ENCODE measurements at regions not wholly inside any gene's neighbourhood (a gene's known extent, or its start where the extent isn't known, plus 50 kb on each side); places are given as distances from the start of the nearest gene placed in this dataset.
"Not testable (repeated sequence)": the region's sequence is repeated elsewhere in the genome, so short reads cannot be mapped to it uniquely, and the experiment has no call there.

DNA sequence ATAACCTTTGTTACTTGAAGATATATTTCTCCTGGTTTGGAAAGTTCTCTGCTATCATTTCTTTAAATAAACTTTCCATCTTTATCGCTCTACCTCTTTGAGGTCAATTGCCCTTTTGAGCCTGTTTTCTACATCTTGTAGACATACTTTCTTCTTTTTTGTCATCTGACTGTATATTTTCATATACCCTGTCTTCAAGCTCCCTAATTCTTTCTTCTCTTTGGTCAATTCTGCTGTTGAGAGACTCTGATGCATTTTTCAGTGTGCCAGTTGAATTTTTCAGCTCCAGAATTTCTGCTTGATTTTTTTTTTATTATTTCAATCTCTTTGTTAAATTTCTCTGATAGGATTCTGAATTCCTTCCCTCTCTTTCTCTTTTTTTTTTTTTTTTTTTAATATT is 511.2 kb upstream of the GRAMD2B start:
- DNase-seq = no peak

DNA sequence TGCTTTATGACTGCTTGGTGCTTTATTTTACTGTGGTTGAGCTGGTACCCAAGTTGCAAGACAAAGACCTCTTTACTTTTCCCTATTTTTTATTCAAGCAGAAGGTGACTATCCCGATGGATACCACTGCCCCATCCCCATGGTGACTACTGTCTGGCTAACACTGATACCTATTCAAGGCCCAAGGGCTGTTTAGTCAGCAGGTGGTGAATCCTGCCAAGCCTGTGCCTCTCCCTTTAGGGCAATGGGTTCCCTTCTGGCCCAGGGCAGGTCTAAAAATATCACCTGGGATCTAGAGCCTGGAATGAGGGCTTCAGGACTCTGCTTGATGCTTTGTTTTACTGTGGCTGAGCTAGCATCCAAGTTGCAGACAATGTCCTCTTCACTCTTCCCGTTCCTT is 510.0 kb upstream of the GRAMD2B start:
- no peak for DNase-seq

DNA sequence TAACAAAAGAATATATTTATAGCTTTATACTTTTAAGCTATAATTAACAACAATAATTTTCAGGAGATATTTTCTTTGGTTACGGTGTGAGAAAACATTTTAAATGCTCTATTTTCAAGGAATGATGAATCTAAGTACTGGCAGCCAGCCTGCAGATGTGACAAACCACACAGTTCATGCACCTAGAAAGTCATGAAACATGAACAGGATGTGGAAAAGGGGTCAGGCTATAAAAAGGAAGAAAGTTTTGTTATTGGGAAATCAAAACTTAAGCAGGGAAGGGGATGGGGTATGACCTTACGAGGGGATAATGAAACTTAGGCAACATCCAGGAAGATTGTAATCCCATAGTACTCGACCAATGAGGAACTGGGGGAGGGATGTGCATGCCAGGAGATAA is 508.7 kb upstream of the GRAMD2B start:
- DNase-seq = no peak

DNA sequence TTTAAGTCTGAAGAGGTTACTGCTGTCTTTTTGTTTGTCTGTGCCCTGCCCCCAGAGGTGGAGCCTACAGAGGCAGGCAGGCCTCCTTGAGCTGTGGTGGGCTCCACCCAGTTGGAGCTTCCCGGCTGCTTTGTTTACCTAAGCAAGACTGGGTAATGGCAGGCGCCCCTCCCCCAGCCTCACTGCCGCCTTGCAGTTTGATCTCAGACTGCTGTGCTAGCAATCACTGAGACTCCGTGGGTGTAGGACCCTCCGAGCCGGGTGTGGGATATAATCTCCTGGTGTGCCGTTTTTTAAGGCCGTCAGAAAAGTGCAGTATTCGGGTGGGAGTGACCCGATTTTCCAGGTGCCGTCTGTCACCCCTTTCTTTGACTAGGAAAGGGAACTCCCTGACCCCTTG is 499.3 kb upstream of the GRAMD2B start:
- DNase-seq = not testable (repeated sequence)

DNA sequence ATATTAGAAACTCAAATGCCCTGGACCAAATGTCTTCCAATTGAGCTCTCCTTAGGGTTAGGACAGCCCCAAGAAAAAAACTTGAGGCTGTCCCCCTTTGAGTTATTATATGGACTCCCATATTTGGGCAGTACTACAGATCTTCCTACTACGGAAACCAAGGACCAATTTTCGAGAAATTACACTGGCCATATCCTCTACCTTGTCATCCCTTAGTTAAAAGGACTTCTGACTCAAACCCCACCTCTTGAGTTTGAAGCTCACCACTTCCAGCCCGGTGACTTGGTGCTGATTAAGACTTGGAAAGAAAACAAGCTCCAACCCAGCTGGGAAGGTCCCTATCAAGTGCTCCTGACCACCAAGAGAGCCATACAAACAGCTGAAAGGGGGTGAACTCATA is 497.0 kb upstream of the GRAMD2B start:
- no peak for DNase-seq

DNA sequence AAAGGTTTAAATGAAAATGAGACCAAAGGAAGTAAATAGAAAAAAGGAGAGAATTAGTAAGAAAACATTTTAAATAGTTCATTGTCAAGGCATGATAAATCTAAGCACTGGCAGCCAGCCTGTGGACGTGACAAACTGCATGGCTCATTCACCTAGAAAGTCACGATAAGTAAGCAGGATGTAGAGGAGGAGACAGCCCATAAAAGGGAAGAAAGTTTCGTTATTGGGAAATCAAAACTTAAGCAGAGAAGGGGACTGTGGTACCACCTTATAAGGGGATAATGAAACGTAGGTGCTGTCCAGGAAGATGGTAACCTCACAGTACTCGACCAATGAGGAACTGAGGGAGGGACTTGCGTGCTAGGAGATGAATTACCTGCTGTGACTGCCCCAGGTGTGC is 494.5 kb upstream of the GRAMD2B start:
- DNase-seq = no peak

DNA sequence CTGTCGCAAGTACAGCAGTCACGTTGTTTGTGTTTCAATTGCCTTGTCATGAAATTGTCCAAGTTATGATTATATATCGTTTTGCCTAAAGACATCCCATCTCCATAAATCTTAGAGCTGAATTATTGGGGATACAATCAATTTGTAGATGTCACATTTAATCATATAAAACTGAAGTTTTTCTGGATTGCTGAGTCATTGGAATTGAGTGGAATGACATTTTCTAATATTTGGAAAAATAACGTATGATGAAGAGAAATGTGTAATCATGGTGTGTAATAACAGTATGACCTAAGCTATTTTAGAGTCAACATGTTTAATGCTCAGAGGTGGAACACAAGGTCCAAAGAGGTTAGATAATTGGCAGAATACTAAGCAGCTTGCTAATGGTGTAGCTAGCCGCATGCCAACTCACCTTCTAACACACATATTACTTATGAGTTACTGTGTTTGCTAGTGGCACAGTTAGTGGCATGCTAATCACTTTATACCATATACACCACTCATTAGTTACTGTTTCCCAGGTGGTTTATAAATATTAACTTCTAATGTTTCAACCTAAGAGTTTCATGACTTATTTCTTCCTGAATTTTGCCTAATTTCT is 473.1 kb upstream of the GRAMD2B start:
- DNase-seq = no peak

DNA sequence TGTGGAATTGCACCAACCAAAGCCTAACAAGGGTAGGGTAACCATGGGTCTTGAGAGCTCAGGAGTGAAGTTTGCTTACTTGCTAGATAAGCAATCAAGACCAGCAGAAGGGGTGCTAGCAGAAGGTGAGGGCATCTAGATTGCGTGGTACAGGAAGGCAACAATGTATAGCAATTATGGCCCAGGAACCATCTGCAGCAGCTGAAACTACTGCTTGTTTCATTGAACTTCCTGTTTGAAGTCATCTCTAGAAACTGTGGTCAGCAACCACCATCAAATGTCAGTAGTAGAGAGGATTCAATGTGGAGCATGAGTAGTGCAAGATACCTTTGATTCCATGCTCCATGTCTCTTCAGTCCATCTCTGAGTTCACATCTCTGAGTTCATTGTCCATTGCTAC is 462.1 kb upstream of the GRAMD2B start:
- DNase-seq = peak; percentile 31

DNA sequence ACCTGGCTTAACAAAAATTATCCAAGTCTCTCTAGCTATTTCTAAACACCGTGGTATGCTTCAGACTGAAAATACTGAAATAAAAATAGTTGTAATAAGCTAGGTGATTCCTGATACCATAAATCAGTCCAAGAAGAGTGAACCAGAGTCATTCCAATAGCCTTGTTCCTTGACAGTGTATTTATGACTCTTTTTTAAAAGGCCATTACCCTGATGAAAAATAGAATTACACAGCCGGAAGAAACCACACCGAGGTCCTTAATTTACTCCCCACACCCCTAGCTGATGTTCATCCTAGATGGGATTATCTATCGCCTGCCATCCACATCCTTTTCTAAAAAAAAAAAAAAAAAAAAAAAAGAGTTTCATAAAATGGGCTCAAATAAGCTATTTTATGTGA is 457.6 kb upstream of the GRAMD2B start:
- DNase-seq = no peak

DNA sequence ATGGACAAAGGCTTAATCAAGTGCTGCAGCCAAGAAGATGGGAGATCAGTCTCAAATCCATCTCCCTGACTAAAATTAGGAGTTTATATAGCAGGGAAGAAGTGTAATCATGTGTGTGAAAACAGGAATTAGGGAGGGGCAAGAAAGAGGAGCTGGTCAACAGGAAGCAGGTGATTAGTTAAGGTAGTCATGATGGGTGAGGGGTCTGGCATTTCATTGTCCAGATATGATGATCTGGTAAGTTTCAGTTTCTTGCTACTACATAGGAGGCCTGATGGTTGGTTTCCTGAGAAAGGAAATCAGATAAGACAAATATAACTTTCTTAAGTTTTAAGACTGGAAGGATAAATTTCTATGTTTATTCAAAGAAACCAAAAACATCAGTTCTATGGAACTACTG is 455.6 kb upstream of the GRAMD2B start:
- DNase-seq = no peak

DNA sequence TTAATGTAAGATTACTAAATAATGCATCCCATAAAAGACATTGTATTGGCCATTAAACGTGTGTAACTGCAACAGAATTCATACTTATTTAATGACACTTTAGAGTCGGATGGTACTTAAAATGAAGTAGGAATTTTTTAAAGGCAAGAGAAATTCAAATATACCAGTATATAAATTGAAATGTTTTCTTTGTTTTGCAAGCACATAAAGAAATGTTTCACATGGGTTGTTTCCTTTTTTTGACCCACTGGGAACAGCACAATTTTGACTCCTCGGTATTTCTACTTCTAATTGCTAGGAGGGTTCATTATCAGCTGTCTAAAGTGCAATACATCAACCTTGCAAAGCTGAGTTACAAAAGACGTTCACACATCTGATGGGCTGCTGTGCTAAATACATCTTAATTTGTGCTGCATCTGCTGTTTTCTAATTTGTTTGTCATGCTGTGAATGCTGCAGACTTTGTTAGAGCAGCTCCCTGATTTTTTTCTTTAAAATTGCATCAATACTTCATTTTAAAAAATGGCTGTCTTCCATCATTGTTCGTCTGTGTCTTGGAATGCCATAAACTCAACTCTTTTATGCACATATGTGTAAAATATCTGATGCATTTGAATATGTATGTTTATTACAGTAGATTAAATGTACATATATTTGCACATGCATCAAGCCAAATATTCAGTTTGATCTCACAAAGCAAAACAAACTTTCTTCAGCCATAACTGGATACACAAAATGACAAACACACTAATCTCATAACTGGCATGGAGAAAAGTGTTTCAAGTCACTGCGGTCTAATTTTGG is 454.0 kb upstream of the GRAMD2B start:
- no peak for DNase-seq

DNA sequence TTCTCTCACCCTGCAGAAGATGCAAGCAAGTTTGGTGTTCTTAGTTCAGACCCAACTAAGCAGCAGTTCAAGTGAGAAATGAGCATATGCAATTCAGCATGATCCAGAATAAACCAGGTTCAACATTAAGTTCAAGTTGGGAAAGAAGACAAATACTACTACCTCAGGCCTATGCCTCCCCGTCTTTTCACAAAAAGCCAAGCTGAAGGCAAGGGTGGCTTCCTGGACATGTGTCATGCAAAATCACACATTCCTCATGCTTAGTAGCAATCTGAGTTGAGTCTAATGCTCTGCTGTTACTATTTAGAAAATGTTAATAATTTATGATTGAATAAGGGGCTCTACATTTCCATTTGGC is 453.4 kb upstream of the GRAMD2B start:
- DNase-seq = no peak

DNA sequence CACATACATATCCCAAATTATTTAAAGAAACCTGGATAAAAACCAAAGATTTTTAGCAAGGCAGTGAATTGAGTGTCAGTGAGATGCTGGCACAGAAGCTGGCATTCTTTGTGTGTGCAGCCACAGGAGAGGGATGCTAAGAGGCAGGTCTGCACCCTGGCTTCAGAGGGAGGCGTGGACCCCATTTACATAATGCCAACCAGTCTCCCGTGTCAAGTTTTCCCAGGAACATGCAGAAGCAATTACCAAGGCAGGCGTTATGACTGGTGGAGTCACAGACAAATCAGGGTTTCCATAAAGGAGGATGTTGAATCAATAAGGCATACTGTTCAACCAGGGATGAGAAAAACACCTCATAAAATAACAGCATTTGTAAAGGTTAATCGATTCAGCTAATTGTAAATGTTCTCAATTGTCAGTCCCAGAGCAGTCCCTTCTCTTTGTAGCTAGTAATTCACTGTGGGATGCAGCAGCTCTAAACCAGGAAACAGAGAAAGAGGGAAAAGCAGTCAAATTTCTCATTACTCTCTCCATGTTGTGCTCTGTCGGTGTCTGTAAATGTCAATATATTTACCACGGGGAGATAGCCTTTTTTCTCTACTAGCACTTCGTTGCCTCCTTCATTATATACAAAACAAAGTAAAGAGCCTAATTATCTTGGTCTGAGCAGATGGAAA is 452.4 kb upstream of the GRAMD2B start:
- DNase-seq = no peak

DNA sequence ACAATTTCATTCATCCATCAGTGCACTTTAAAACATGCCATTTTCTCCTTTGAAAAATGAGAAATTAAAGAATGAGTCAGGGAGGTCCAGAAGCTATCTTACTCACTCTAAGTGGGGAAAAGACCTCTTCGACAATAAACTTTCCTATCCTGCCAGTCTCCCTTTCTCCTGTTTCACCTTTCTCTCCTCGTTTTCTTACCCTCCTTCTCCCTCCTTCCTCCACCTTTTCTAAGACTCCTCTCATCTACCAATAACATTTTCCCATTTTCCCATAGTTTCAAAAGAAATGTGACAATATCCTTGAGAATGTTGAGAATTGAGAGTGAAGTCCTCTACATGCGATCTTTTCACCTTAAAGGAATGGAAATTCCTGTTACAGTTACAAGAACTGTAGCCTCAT is 450.5 kb upstream of the GRAMD2B start:
- DNase-seq = no peak

DNA sequence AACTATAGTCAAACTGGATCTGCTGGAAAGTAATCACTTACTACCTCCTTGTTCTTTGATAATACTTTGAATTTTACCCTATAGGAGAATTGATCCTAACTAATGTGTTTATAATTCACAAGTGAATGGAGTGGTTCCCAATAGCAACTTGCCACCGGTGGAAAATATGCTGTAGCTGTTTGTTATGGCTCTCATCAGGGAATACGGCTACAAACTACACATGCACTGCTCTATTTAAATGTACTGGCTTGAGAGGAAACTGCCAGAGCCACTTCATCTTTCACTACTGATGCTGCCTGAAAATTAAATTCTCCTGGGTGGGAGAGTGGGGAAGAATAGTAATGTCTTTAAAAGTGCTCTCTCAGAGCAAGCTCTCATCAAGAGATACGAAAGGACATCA is 448.5 kb upstream of the GRAMD2B start:
- DNase-seq = no peak

DNA sequence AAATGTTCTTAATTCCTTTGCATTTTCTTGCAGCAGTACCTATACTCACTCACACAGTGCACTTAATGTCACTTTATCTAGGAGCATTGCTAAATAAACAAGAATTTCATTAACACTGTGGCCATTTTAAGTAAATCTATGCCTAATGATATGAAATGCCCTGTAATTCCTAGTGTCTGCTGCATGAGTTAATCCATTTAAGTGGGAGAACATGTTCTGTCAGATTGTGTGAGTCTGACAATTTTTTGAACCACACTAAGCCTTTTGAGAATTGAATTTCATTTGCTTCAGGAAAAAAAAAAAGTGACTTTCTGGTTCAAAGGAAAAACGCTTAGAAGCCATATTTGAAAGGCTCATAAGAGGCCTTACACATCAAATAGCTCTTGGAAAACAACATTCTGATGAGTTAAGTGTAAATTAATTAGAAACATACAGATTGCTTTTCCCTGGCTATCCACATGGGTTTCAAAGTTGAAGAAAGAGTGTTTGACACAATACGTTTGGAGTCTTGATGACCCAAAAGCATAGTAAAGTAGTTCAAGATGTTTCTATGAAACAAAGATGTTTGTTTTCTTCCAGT is 446.7 kb upstream of the GRAMD2B start:
- DNase-seq = no peak

DNA sequence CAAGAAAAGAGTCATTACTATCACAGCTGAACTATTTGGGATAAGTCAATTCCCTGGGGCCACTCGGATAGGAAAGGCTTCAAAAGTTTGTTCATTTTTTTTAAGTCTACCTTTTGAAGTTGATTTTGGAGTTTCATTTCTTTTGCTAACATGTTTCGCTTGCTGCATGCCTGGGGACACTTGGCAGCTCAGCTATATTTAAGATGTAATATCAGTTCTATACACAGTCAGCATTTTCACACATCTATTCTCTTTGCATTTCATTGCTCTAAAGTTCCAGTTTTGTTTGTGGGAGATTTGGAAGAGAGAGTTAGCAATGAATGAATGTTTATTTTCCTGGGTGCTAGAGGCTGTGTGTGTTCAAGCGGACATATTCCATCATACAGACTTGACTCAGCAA is 445.2 kb upstream of the GRAMD2B start:
- no peak for DNase-seq

DNA sequence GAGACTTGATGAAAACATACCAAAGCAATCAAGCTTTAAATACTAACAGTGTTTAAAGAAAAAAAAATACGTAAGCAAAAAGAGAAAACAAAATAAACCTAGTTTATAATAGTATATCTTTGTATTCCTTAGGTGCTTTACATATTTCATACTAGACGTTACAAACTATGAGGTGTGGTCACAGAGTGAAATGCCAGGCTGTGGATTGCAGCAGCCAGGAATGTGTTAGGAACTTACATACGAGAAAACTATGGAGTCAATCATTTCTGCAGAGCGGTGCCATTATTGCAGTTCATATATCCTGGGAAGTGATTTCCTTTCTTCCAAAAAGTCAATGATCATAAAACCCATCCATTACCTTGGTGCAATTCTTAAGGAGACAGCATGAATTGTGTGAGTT is 443.6 kb upstream of the GRAMD2B start:
- no peak for DNase-seq

DNA sequence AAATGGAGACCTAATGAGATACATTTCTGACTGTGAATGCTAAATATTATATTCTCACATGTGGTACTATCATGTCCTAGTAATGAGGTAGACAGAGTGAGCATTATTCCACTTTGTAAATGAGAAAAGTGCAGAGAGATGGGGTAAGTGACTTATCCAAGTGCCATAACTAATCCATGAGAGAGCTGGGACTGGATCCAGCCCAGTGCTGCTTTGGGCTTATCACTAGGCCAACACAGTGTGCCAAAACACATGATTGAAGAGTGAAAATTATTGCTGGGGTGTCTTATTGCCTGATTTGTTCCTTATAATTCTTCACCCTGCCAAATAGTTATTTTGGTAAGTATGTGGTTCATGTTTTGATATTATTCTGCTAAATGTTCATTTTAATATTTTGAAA is 442.2 kb upstream of the GRAMD2B start:
- no peak for DNase-seq

DNA sequence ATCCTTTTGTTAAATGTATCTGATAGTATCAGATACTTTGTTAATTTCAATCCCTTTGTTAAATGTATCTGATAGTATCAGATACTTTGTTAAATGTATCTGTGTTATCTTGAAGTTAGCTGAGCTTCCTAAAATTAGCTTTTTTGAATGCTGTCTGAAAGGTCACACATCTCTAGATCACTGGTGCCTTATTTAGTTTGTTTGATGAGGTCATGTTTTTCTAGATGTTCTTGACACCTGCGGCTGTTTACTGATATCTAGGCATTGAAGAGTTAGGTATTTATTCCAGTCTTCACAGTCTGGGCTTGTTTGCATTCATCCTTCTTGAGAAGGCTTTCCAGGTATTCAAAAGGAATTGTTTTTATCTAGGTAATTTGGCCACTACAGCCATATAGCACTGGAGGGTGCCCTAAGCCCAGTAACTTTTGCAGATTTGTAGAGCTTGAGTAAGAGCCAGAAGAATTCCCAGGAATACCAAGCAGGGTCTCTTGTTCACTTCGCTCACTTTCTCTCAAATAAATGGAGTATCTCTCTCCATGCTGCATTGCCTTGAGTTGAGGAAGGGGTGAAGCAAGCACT is 435.4 kb upstream of the GRAMD2B start:
- no peak for DNase-seq

DNA sequence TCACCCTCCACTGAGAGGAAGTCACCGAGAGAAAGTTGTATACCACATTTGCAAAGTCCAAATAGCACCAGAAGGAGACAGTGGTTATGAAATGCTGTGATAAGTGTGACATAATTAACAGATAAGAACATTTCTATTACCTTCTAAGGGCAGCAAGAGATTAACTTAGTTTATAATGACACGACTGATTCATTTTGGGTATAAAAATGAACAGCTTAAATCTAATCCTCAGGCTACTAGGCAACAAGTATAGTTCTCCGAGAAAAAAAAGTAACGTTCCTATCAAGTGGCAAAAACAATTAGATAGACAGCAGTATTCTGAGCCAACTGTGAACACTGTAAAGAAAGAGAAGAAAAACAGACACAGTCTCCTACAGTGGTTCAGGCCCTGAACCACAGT is 431.2 kb upstream of the GRAMD2B start:
- no peak for DNase-seq

DNA sequence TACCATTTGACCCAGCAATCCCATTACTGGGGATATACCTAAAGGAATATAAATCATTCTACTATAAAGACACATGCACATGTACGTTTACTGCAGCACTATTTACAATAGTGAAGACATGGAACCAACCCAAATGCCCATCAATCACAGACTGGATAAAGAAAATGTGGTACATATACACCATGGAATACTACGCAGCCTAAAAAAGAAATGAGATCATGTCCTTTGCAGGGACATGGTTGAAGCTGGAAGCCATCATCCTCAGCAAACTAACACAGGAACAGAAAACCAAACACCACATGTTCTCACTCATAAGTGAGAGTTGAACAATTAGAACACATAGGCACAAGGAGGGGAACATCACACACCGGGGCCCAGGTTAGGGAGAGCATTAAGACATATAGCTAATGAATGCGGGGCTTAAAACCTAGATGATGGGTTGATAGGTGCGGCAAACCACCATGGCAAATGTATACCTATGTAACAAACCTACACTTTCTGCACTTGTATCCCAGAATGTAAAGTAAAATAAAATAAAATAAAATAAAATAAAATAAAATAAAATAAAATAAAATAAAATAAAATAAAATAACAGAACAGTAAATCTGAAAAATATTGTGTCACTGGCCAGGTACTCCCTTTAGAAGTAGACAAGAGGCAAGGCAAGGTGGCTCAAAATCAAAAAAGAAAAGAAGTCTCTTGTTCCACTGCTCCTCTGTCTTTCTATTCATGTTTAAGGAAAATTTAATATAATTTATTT is 423.8 kb upstream of the GRAMD2B start:
- DNase-seq = not testable (repeated sequence)

DNA sequence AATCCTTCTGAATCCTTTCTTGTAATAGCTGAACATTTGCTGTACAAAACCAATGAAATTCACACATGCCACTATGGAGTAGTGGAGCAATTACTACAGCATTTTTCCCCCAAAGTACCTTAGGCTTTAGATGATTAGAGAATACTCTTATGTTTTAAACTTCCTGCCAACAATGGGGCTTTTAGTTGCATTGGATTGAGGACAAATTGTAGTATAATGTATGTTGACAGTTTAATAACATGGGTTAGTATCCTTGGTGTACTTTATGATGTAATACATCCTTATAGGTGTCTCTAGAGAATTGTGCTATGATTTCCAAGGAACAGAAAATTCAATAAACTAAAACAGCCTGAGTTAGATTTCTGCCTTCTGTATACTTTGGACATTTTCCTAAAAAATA is 422.7 kb upstream of the GRAMD2B start:
- no peak for DNase-seq
